ENCODE measurements at regions not wholly inside any gene's neighbourhood (a gene's known extent, or its start where the extent isn't known, plus 50 kb on each side); places are given as distances from the start of the nearest gene placed in this dataset.

DNA sequence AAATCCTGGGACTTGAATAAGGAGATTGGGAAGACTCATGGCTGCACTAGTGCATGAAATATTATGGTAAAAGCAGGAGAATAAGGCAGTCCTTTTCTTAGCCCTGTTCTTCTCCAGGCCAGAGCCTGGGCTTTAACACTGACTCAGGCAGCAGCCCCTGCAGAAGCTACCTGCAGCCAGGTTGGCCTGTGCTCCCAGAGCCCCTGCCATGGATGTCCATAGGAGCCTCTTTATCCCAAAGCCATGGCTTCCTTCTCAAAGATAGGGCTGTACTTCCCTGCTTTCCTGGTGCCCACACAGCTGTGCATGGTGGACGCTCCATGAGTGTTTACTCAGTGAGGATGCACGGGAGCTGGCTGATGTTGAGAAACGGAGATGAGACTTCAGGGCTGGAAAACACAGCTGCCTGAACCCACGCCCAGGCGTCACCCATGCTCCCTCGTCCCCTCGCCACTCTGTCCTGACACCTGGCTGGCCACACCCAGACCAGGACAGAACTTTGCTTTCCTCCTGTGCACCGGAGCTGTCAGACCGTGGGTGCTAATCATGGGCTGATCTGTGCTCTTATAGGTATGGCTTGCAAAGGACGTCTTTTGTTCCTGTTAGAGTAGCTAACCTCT lies 135.5 kb downstream of the GLI2 start:
- H3K27me3 ChIP-seq (ENCODE audit: control insufficient read depth, insufficient read depth, low read length), result no peaks in the 10 kb centered on the region
- no peak overlapping the region for H3K4me3 ChIP-seq (ENCODE audit: low read depth, low read length)
- no peak for TF ChIP-seq CTCF (IDR thresholded peaks at IDR 0.05; ENCODE audit: insufficient read depth, low read length, poor library complexity, severe bottlenecking)
- H3K36me3 ChIP-seq (ENCODE audit: control insufficient read depth, insufficient read depth, low read length), result no peaks in the 10 kb centered on the region
- DNase-seq (ENCODE audit: low read depth), result no peak

GRCh38 chr2:120871881-120872620 lies 136.4 kb downstream of the GLI2 start:
- Histone ChIP-seq H3K27me3 (ENCODE audit: control insufficient read depth, insufficient read depth, low read length) (no peaks in the 10 kb centered on the region), H3K4me3 (ENCODE audit: low read depth, low read length) (no peak overlapping the region), H3K36me3 (ENCODE audit: control insufficient read depth, insufficient read depth, low read length) (no peaks in the 10 kb centered on the region)
- no peak for DNase-seq (ENCODE audit: low read depth)
- TF ChIP-seq CTCF (IDR thresholded peaks at IDR 0.05; ENCODE audit: insufficient read depth, low read length, poor library complexity, severe bottlenecking), result no peak

DNA sequence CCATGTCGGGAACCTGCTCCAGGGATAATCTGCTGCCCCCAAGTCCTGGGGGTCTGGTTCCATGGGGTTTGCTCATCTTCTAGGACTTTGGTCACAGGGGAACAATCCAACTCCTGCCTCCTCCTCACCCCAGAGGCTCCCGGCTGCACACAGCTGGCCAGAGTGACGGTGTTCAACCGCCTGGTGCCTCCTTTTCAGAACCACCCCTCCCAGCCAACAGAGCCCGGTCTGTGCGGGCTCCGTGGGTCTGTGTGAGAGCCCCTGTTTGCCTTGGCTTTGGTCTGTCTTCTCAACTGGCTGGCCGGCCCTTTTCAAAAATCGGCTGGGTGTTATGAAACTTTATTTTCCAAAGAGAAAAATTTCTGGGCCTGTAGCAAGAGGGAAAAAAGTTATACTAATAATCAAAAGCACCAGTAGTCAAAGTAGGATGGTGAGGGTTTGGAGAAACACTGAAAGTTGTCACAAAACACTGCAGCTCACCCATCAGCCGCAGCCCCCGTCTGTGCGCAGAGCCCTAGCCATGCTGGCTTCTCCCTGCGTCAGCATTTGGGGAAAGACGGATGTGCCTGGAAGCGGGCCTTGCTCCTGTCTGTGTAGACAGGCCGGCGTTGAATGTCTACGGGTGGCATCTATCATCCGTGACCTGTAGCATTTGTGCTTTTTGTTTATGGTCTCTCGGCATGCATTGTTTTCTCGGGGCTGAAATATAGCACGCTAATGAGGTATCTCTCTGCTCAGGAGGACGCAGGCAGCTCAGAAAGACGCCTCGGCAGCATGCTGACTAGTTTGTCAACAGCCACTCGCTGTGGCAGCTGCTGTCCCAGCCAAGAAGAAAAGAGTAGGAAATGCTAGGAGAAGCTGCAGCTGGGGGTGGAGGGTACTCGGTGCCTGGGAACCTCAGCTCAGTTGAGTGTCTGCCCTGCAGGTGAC lies 138.6 kb downstream of the GLI2 start:
- no peak for TF ChIP-seq CTCF (IDR thresholded peaks at IDR 0.05; ENCODE audit: insufficient read depth, low read length, poor library complexity, severe bottlenecking)
- no peaks in the 10 kb centered on the region for H3K27me3 ChIP-seq (ENCODE audit: control insufficient read depth, insufficient read depth, low read length)

DNA sequence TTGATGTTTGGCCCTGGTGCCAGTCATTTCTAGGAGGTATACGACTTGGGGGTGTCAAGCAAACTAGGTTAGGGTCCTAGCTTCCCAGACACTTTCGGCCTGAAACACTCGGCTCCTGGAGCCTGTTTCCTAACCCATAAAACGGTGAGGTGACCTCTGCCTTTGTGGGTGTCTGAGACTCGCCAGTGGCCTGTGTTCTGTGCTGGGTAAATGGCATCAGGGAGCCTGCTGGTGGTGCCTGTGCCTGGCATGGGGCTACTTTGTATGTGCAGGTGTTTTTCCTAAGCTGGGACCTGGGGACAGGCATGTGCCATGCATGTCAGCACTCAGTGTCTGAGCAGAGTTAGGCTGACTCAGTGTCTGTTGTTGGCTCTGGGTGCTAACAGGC lies 139.2 kb downstream of the GLI2 start:
- no peak for TF ChIP-seq CTCF (IDR thresholded peaks at IDR 0.05; ENCODE audit: insufficient read depth, low read length, poor library complexity, severe bottlenecking)
- Histone ChIP-seq H3K4me3 (ENCODE audit: low read depth, low read length) (no peak overlapping the region), H3K27me3 (ENCODE audit: control insufficient read depth, insufficient read depth, low read length) (no peaks in the 10 kb centered on the region), H3K36me3 (ENCODE audit: control insufficient read depth, insufficient read depth, low read length) (no peaks in the 10 kb centered on the region)
- no peak for DNase-seq (ENCODE audit: low read depth)

More for the DNA sequence above, 138.6 kb downstream of the GLI2 start:
- H3K36me3 ChIP-seq (ENCODE audit: control insufficient read depth, insufficient read depth, low read length), result no peaks in the 10 kb centered on the region
- no peak for DNase-seq (ENCODE audit: low read depth)
- H3K4me3 ChIP-seq (ENCODE audit: low read depth, low read length), result no peak overlapping the region

- no peaks in the 10 kb centered on the region for H3K27me3 ChIP-seq (ENCODE audit: control insufficient read depth, insufficient read depth, low read length)
- no peaks in the 10 kb centered on the region for H3K36me3 ChIP-seq (ENCODE audit: control insufficient read depth, insufficient read depth, low read length)
- TF ChIP-seq CTCF (IDR thresholded peaks at IDR 0.05; ENCODE audit: insufficient read depth, low read length, poor library complexity, severe bottlenecking), result no peak
- no peak for DNase-seq (ENCODE audit: low read depth)
- no peak overlapping the region for H3K4me3 ChIP-seq (ENCODE audit: low read depth, low read length)
Measured at GRCh38 chr2:120875431-120875830, 139.8 kb downstream of the GLI2 start.

Measured in kidney epithelial cell (primary cell).